Mammary epithelial cell (primary cell): ENCODE measurements at regions not wholly inside any gene's neighbourhood (a gene's known extent, or its start where the extent isn't known, plus 50 kb on each side); places are given as distances from the start of the nearest gene placed in this dataset.

Experiments
- EZH2 ChIP-seq: IDR thresholded peaks from 2 replicates; pipeline ENCODE4 v1.6.1; 2012; ENCODE audit warnings: low read length, inconsistent platforms, borderline replicate concordance
- TF ChIP-seq, protein P1 (sequence below), 2 donors: IDR thresholded peaks in 1 of 2; conservative IDR thresholded peaks in 1 of 2; 2 replicates each; pipeline ENCODE4 v1.5.1; 2011 to 2012; ENCODE audit warnings: inconsistent platforms in 2 of 2, low read length in 2 of 2, mild to moderate bottlenecking in 2 of 2, control low read depth in 1 of 2, low read depth in 1 of 2; ENCODE audit not compliant: insufficient read depth in 1 of 2; ENCODE audit errors: extremely low read depth in 1 of 2

DNA sequence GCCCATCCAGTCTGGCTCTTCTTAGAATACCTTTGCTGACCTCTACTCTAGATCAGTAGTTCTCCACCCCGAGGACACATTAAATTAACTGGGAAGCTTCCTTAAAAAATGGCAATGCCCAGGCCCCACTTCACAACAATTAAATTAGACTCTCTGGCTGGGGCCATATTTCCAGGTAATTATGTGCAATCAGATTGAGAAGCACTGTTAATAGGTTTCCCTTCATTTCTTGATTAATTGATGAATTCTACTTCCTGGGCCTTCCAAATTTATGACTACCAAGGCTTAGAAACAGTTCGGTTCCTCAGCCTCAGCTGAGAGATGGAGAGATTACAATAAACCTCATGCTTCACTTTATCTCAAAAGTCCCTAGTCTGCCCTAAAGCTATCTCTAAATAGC lies 71.7 kb upstream of the LIMCH1 start:
- TF ChIP-seq, protein P1, sequence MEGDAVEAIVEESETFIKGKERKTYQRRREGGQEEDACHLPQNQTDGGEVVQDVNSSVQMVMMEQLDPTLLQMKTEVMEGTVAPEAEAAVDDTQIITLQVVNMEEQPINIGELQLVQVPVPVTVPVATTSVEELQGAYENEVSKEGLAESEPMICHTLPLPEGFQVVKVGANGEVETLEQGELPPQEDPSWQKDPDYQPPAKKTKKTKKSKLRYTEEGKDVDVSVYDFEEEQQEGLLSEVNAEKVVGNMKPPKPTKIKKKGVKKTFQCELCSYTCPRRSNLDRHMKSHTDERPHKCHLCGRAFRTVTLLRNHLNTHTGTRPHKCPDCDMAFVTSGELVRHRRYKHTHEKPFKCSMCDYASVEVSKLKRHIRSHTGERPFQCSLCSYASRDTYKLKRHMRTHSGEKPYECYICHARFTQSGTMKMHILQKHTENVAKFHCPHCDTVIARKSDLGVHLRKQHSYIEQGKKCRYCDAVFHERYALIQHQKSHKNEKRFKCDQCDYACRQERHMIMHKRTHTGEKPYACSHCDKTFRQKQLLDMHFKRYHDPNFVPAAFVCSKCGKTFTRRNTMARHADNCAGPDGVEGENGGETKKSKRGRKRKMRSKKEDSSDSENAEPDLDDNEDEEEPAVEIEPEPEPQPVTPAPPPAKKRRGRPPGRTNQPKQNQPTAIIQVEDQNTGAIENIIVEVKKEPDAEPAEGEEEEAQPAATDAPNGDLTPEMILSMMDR (conservative IDR thresholded peaks at IDR 0.05 in 1 of 2, IDR thresholded peaks at IDR 0.05 in 1 of 2; ENCODE audit: extremely low read depth in 1 of 2, insufficient read depth in 1 of 2, low read depth in 1 of 2, low read length in 2 of 2), result no peak
- no peak for TF ChIP-seq EZH2
